A549 (cell line): ENCODE measurements at regions not wholly inside any gene's neighbourhood (a gene's known extent, or its start where the extent isn't known, plus 50 kb on each side); places are given as distances from the start of the nearest gene placed in this dataset.

ENCODE experiments used
- ATAC-seq, 2 experiments: fragments of 200-7000 bp in 1 of 2; fragments of >200 bp in 1 of 2; cut with Nextera tagmentation in 1 of 2; cut with Tn5 transposase in 1 of 2; 3 replicates each; pipeline versions ENCODE4 v1.8.0 to v1.9.1; 2018 to 2020; ENCODE audit warnings: mild to moderate bottlenecking in 1 of 2, moderate library complexity in 1 of 2
- CTCF ChIA-PET: fragments of 300-600 bp; sonication (Branson Sonifier 250); formaldehyde crosslinking; extraction: SDS; loops from one replicate; lab custom pipeline; 2021; ENCODE audit warnings: antibody characterized with exemption, inconsistent platforms; lab: Yijun Ruan, JAX
- POLR2A ChIA-PET: fragments of 350-600 bp; formaldehyde crosslinking; extraction: SDS; loops from one replicate; lab custom pipeline; 2021; ENCODE audit warnings: antibody characterized with exemption, inconsistent platforms; lab: Yijun Ruan, JAX
- DNase-seq, 2 experiments: peaks; one replicate each; pipeline versions ENCODE4 v3.0.0 to v3.0.0-alpha.2; 2011 to 2016; ENCODE audit warnings: low read depth in 1 of 2, low spot score in 1 of 2
- FAIRE-seq: peaks from 2 replicates; lab custom pipeline; 2011; peaks lifted over from hg19 to GRCh38; lab: Jason Lieb, UNC
- H3K27ac ChIP-seq, 2 experiments: fragments of >200 bp; sonication (Bioruptor Twin); formaldehyde crosslinking; 3 replicates each; pipeline ENCODE4 v1.5.1; 2016 to 2017
- H3K4me1 ChIP-seq: fragments of >200 bp; sonication (Bioruptor Twin); formaldehyde crosslinking; 3 replicates; pipeline ENCODE4 v1.6.1; 2016
- H3K4me2 ChIP-seq: fragments of >200 bp; sonication (Bioruptor Twin); formaldehyde crosslinking; 3 replicates; pipeline ENCODE4 v1.6.1; 2016
- H3K4me3 ChIP-seq: fragments of >200 bp; sonication (Bioruptor Twin); formaldehyde crosslinking; 3 replicates; pipeline ENCODE4 v1.5.1; 2016
- H3K9me3 ChIP-seq: fragments of >200 bp; sonication (Bioruptor Twin); formaldehyde crosslinking; 3 replicates; pipeline ENCODE4 v1.6.1; 2016
- FOSB ChIP-seq: fragments of 250-450 bp; sonication (Bioruptor Pico); IDR thresholded peaks from 2 replicates; pipeline ENCODE4 v1.5.0; 2020; ENCODE audit warnings: mild to moderate bottlenecking, moderate library complexity
- KDM1A ChIP-seq: fragments of 200-600 bp; sonication (generic); IDR thresholded peaks from 2 replicates; pipeline ENCODE4 v1.6.1; 2016; ENCODE audit warnings: low read depth, mild to moderate bottlenecking
- ZNF302 ChIP-seq: fragments of 250-450 bp; sonication (Bioruptor Pico); IDR thresholded peaks from 2 replicates; pipeline ENCODE4 v1.9.0; 2021; ENCODE audit warnings: inconsistent platforms, mild to moderate bottlenecking, moderate library complexity
- WGBS: methylation state at CpG from one replicate; pipeline ENCODE4 v1.1.6; 2017; ENCODE audit errors: missing lambda C conversion rate; 5-methylcytosine and 5-hydroxymethylcytosine counted together

DNA sequence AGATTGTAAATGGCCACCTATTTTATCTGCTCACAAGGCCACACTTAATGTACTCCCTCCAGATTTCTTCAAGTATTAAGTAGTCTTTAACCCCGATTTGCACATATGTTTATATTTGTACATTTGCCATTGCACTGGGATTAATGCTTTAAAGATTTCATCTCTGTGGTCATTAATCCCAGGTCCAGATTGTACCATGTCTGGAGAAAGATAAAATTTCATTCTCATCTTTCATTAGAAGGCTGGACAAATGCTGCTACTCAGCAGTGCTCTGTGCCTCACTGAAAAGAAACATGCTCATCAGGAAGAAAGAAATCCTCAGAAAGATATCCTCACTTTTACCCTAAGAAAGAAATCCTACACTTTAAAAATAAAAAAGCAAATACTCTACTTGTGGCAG lies 62.5 kb upstream of the LRRC3B start:
- no peak for FAIRE-seq
- no peak for TF ChIP-seq KDM1A
- CTCF ChIA-PET, result no interaction called here

DNA sequence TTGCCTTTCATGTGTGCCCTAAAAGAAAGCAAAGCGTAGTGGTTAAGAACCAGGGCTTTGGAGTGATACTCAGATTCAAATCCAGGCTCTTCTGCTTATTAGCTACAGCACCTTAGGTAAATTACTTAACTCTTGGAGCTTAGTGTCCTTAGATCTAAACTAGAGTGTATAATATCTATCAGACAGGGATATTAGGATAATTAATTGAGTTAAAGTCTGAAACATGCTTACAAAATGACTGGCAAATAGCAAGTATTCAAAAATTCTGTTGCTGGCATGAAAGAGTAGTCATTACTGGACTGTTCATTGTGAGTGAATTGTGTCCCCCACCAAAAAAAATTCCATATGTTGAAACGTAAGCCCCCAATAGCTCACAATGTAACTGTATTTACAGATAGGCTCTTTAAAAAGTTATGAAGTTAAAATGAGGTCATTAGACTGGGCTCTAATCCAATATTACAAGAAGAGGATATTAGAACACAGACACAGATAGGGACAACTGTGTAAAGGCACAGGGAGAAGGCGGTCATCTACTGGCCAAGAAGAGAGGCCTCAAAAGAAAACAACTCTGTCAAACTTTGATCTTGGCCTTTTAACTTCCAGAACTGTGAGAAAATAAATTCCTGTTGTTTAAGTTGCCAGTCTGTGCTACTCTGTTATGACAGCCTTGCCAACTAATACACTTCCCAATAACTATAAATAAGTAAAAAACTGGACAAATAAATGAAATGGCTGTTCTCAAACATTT lies 60.4 kb upstream of the LRRC3B start:
- TF ChIP-seq FOSB, result no peak
- no peak for TF ChIP-seq ZNF302 (CRISPR knock-in tag)
- DNase-seq (no peak), FAIRE-seq (no peak), ATAC-seq (no peak)
- H3K4me2 ChIP-seq, result no peak overlapping the region
- H3K4me3 ChIP-seq, result no peak overlapping the region
- H3K4me1 ChIP-seq, result no peaks in the 10 kb centered on the region
- H3K9me3 ChIP-seq, result no peaks in the 10 kb centered on the region
- ChIA-PET CTCF (no interaction called here), POLR2A (no interaction called here)
- H3K27ac ChIP-seq, result no peak overlapping the region
- 3% methylated on average over 3 of the region's 3 CpGs for WGBS

More for the DNA sequence above, 62.5 kb upstream of the LRRC3B start:
- POLR2A ChIA-PET, result no interaction called here
- ATAC-seq (no peak), DNase-seq (no peak)
- H3K4me2 ChIP-seq, result no peak overlapping the region
- 0% methylated on average over 1 of the region's 1 CpG for WGBS
- H3K4me3 ChIP-seq, result no peak overlapping the region
- H3K9me3 ChIP-seq, result no peaks in the 10 kb centered on the region
- H3K4me1 ChIP-seq, result no peaks in the 10 kb centered on the region
- no peak overlapping the region for H3K27ac ChIP-seq
